ENCODE measurements at regions not wholly inside any gene's neighbourhood (a gene's known extent, or its start where the extent isn't known, plus 50 kb on each side); places are given as distances from the start of the nearest gene placed in this dataset.

GRCh38 chr20:39234520-39235095 is 272.5 kb downstream of the DHX35 start:
- no peak for DNase-seq

- no peak for DNase-seq
Observed at GRCh38 chr20:39233755-39234154, 271.6 kb downstream of the DHX35 start.

- no peak for DNase-seq
Observed at GRCh38 chr20:39227416-39227815, 265.3 kb downstream of the DHX35 start.

- no peak for DNase-seq
Observed at GRCh38 chr20:39225978-39226377, 263.8 kb downstream of the DHX35 start.

GRCh38 chr20:39225536-39225935 is 263.4 kb downstream of the DHX35 start:
- DNase-seq = no peak

- no peak for DNase-seq
Observed at GRCh38 chr20:39222101-39222500, 260.0 kb downstream of the DHX35 start.

GRCh38 chr20:39216195-39216594 is 254.1 kb downstream of the DHX35 start:
- DNase-seq = no peak

GRCh38 chr20:39214828-39215227 is 252.7 kb downstream of the DHX35 start:
- no peak for DNase-seq

- DNase-seq = no peak
Observed at GRCh38 chr20:39213476-39214145, 251.5 kb downstream of the DHX35 start.

- DNase-seq = no peak
Observed at GRCh38 chr20:39211060-39211748, 249.1 kb downstream of the DHX35 start.

- DNase-seq = no peak
Observed at GRCh38 chr20:39210341-39211036, 248.3 kb downstream of the DHX35 start.

GRCh38 chr20:39206899-39207564 is 244.9 kb downstream of the DHX35 start:
- no peak for DNase-seq

GRCh38 chr20:39195582-39196021 is 233.5 kb downstream of the DHX35 start:
- DNase-seq = no peak

- DNase-seq = no peak
Observed at GRCh38 chr20:39190666-39191570, 228.8 kb downstream of the DHX35 start.

- no peak for DNase-seq
Observed at GRCh38 chr20:39188266-39188765, 226.2 kb downstream of the DHX35 start.

GRCh38 chr20:39181490-39181889 is 219.3 kb downstream of the DHX35 start:
- no peak for DNase-seq

- no peak for DNase-seq
Observed at GRCh38 chr20:39176457-39176856, 214.3 kb downstream of the DHX35 start.

- DNase-seq = no peak
Observed at GRCh38 chr20:39170896-39171463, 208.8 kb downstream of the DHX35 start.

GRCh38 chr20:39165099-39165498 is 203.0 kb downstream of the DHX35 start:
- no peak for DNase-seq

- DNase-seq = no peak
Observed at GRCh38 chr20:39164642-39165041, 202.5 kb downstream of the DHX35 start.

- DNase-seq = no peak
Observed at GRCh38 chr20:39163993-39164392, 201.8 kb downstream of the DHX35 start.

All from stimulated activated CD4-positive, alpha-beta T cell treated with anti-CD3 and anti-CD28 coated beads, Interleukin-4, amount 100 ng/mL, for 24 hours (primary cell).